ENCODE measurements at regions not wholly inside any gene's neighbourhood (a gene's known extent, or its start where the extent isn't known, plus 50 kb on each side); places are given as distances from the start of the nearest gene placed in this dataset.

GRCh38 chr4:31422006-31422405 is 701.8 kb downstream of the PCDH7 start:
- Histone ChIP-seq H3K27me3 (ENCODE audit: control insufficient read depth in 1 of 2, insufficient read depth in 2 of 2, low read length in 2 of 2) (no peaks in the 10 kb centered on the region), H3K9me3 (ENCODE audit: control insufficient read depth in 2 of 2, insufficient read depth in 1 of 2, low read depth in 1 of 2, low read length in 1 of 2) (no peaks in the 10 kb centered on the region), H3K36me3 (ENCODE audit: control insufficient read depth in 2 of 2, insufficient read depth in 2 of 2, low read length in 1 of 2) (no peaks in the 10 kb centered on the region), H3K4me1 (ENCODE audit: control insufficient read depth in 2 of 2, insufficient read depth in 2 of 2, low read length in 1 of 2) (no peaks in the 10 kb centered on the region), H3K4me3 (ENCODE audit: low read depth in 1 of 2, low read length in 2 of 2) (no peak overlapping the region), H3K27ac (ENCODE audit: low read depth in 2 of 2, low read length in 1 of 2) (no peak overlapping the region)
- WGBS, 2 donors = 81 to 86% methylated on average over 2 of the region's 2 CpGs

- Histone ChIP-seq H3K27me3 (ENCODE audit: control insufficient read depth in 1 of 2, insufficient read depth in 2 of 2, low read length in 2 of 2) (no peaks in the 10 kb centered on the region), H3K4me3 (ENCODE audit: low read depth in 1 of 2, low read length in 2 of 2) (no peak overlapping the region), H3K4me1 (ENCODE audit: control insufficient read depth in 2 of 2, insufficient read depth in 2 of 2, low read length in 1 of 2) (no peaks in the 10 kb centered on the region), H3K27ac (ENCODE audit: low read depth in 2 of 2, low read length in 1 of 2) (no peak overlapping the region), H3K9me3 (ENCODE audit: control insufficient read depth in 2 of 2, insufficient read depth in 1 of 2, low read depth in 1 of 2, low read length in 1 of 2) (no peaks in the 10 kb centered on the region), H3K36me3 (ENCODE audit: control insufficient read depth in 2 of 2, insufficient read depth in 2 of 2, low read length in 1 of 2) (no peaks in the 10 kb centered on the region)
- 62 to 72% methylated on average over 3 of the region's 3 CpGs for WGBS, 2 donors
Measured at GRCh38 chr4:31427691-31428090, 707.5 kb downstream of the PCDH7 start.

GRCh38 chr4:31442236-31442635 is 722.1 kb downstream of the PCDH7 start:
- WGBS, 2 donors = 85 to 92% methylated on average over 11 of the region's 11 CpGs

GRCh38 chr4:31445526-31445925 is 725.4 kb downstream of the PCDH7 start:
- no peaks in the 10 kb centered on the region for H3K4me1 ChIP-seq (ENCODE audit: control insufficient read depth in 2 of 2, insufficient read depth in 2 of 2, low read length in 1 of 2)
- H3K27me3 ChIP-seq (ENCODE audit: control insufficient read depth in 1 of 2, insufficient read depth in 2 of 2, low read length in 2 of 2) = no peaks in the 10 kb centered on the region
- H3K4me3 ChIP-seq (ENCODE audit: low read depth in 1 of 2, low read length in 2 of 2) = no peak overlapping the region
- no peaks in the 10 kb centered on the region for H3K9me3 ChIP-seq (ENCODE audit: control insufficient read depth in 2 of 2, insufficient read depth in 1 of 2, low read depth in 1 of 2, low read length in 1 of 2)
- WGBS, 2 donors = 91 to 92% methylated on average over 3 of the region's 3 CpGs
- H3K27ac ChIP-seq (ENCODE audit: low read depth in 2 of 2, low read length in 1 of 2) = no peak overlapping the region
- H3K36me3 ChIP-seq (ENCODE audit: control insufficient read depth in 2 of 2, insufficient read depth in 2 of 2, low read length in 1 of 2) = no peaks in the 10 kb centered on the region

More at GRCh38 chr4:31442236-31442635, 722.1 kb downstream of the PCDH7 start:
- H3K27ac ChIP-seq (ENCODE audit: low read depth in 2 of 2, low read length in 1 of 2) = no peak overlapping the region
- H3K4me1 ChIP-seq (ENCODE audit: control insufficient read depth in 2 of 2, insufficient read depth in 2 of 2, low read length in 1 of 2) = no peaks in the 10 kb centered on the region
- H3K9me3 ChIP-seq (ENCODE audit: control insufficient read depth in 2 of 2, insufficient read depth in 1 of 2, low read depth in 1 of 2, low read length in 1 of 2) = no peaks in the 10 kb centered on the region
- no peaks in the 10 kb centered on the region for H3K36me3 ChIP-seq (ENCODE audit: control insufficient read depth in 2 of 2, insufficient read depth in 2 of 2, low read length in 1 of 2)
- no peak overlapping the region for H3K4me3 ChIP-seq (ENCODE audit: low read depth in 1 of 2, low read length in 2 of 2)
- no peaks in the 10 kb centered on the region for H3K27me3 ChIP-seq (ENCODE audit: control insufficient read depth in 1 of 2, insufficient read depth in 2 of 2, low read length in 2 of 2)

- Histone ChIP-seq H3K9me3 (ENCODE audit: control insufficient read depth in 2 of 2, insufficient read depth in 1 of 2, low read depth in 1 of 2, low read length in 1 of 2) (no peaks in the 10 kb centered on the region), H3K27me3 (ENCODE audit: control insufficient read depth in 1 of 2, insufficient read depth in 2 of 2, low read length in 2 of 2) (no peaks in the 10 kb centered on the region), H3K36me3 (ENCODE audit: control insufficient read depth in 2 of 2, insufficient read depth in 2 of 2, low read length in 1 of 2) (no peaks in the 10 kb centered on the region), H3K4me1 (ENCODE audit: control insufficient read depth in 2 of 2, insufficient read depth in 2 of 2, low read length in 1 of 2) (no peaks in the 10 kb centered on the region), H3K27ac (ENCODE audit: low read depth in 2 of 2, low read length in 1 of 2) (no peak overlapping the region), H3K4me3 (ENCODE audit: low read depth in 1 of 2, low read length in 2 of 2) (no peak overlapping the region)
Measured at GRCh38 chr4:31455612-31456011, 735.4 kb downstream of the PCDH7 start.

GRCh38 chr4:31458813-31459212 is 738.6 kb downstream of the PCDH7 start:
- Histone ChIP-seq H3K4me3 (ENCODE audit: low read depth in 1 of 2, low read length in 2 of 2) (no peak overlapping the region), H3K4me1 (ENCODE audit: control insufficient read depth in 2 of 2, insufficient read depth in 2 of 2, low read length in 1 of 2) (no peaks in the 10 kb centered on the region)
- WGBS, 2 donors = 42 to 59% methylated on average over 4 of the region's 4 CpGs

GRCh38 chr4:31461421-31461820 is 741.3 kb downstream of the PCDH7 start:
- Histone ChIP-seq H3K36me3 (ENCODE audit: control insufficient read depth in 2 of 2, insufficient read depth in 2 of 2, low read length in 1 of 2) (no peaks in the 10 kb centered on the region), H3K4me3 (ENCODE audit: low read depth in 1 of 2, low read length in 2 of 2) (no peak overlapping the region), H3K4me1 (ENCODE audit: control insufficient read depth in 2 of 2, insufficient read depth in 2 of 2, low read length in 1 of 2) (no peaks in the 10 kb centered on the region), H3K27ac (ENCODE audit: low read depth in 2 of 2, low read length in 1 of 2) (no peak overlapping the region), H3K9me3 (ENCODE audit: control insufficient read depth in 2 of 2, insufficient read depth in 1 of 2, low read depth in 1 of 2, low read length in 1 of 2) (no peaks in the 10 kb centered on the region), H3K27me3 (ENCODE audit: control insufficient read depth in 1 of 2, insufficient read depth in 2 of 2, low read length in 2 of 2) (no peaks in the 10 kb centered on the region)
- WGBS, 2 donors = 54 to 71% methylated on average over 5 of the region's 5 CpGs

More at GRCh38 chr4:31458813-31459212, 738.6 kb downstream of the PCDH7 start:
- Histone ChIP-seq H3K27me3 (ENCODE audit: control insufficient read depth in 1 of 2, insufficient read depth in 2 of 2, low read length in 2 of 2) (no peaks in the 10 kb centered on the region), H3K36me3 (ENCODE audit: control insufficient read depth in 2 of 2, insufficient read depth in 2 of 2, low read length in 1 of 2) (no peaks in the 10 kb centered on the region), H3K27ac (ENCODE audit: low read depth in 2 of 2, low read length in 1 of 2) (no peak overlapping the region), H3K9me3 (ENCODE audit: control insufficient read depth in 2 of 2, insufficient read depth in 1 of 2, low read depth in 1 of 2, low read length in 1 of 2) (no peaks in the 10 kb centered on the region)

GRCh38 chr4:31467781-31468180 is 747.6 kb downstream of the PCDH7 start:
- no peaks in the 10 kb centered on the region for H3K4me1 ChIP-seq (ENCODE audit: control insufficient read depth in 2 of 2, insufficient read depth in 2 of 2, low read length in 1 of 2)
- H3K36me3 ChIP-seq (ENCODE audit: control insufficient read depth in 2 of 2, insufficient read depth in 2 of 2, low read length in 1 of 2) = no peaks in the 10 kb centered on the region
- no peak overlapping the region for H3K4me3 ChIP-seq (ENCODE audit: low read depth in 1 of 2, low read length in 2 of 2)
- 56 to 60% methylated on average over 3 of the region's 3 CpGs for WGBS, 2 donors
- H3K27me3 ChIP-seq (ENCODE audit: control insufficient read depth in 1 of 2, insufficient read depth in 2 of 2, low read length in 2 of 2) = no peaks in the 10 kb centered on the region
- H3K27ac ChIP-seq (ENCODE audit: low read depth in 2 of 2, low read length in 1 of 2) = no peak overlapping the region
- H3K9me3 ChIP-seq (ENCODE audit: control insufficient read depth in 2 of 2, insufficient read depth in 1 of 2, low read depth in 1 of 2, low read length in 1 of 2) = no peaks in the 10 kb centered on the region

- Histone ChIP-seq H3K4me3 (ENCODE audit: low read depth in 1 of 2, low read length in 2 of 2) (no peak overlapping the region), H3K9me3 (ENCODE audit: control insufficient read depth in 2 of 2, insufficient read depth in 1 of 2, low read depth in 1 of 2, low read length in 1 of 2) (peaks cover 0 to 3% of the 10 kb centered on the region in 2 donors), H3K4me1 (ENCODE audit: control insufficient read depth in 2 of 2, insufficient read depth in 2 of 2, low read length in 1 of 2) (no peaks in the 10 kb centered on the region), H3K27ac (ENCODE audit: low read depth in 2 of 2, low read length in 1 of 2) (no peak overlapping the region), H3K27me3 (ENCODE audit: control insufficient read depth in 1 of 2, insufficient read depth in 2 of 2, low read length in 2 of 2) (no peaks in the 10 kb centered on the region), H3K36me3 (ENCODE audit: control insufficient read depth in 2 of 2, insufficient read depth in 2 of 2, low read length in 1 of 2) (no peaks in the 10 kb centered on the region)
- 71 to 73% methylated on average over 1 of the region's 1 CpG for WGBS, 2 donors
Measured at GRCh38 chr4:31474221-31474620, 754.1 kb downstream of the PCDH7 start.

GRCh38 chr4:31482691-31483090 is 762.5 kb downstream of the PCDH7 start:
- H3K4me1 ChIP-seq (ENCODE audit: control insufficient read depth in 2 of 2, insufficient read depth in 2 of 2, low read length in 1 of 2) = no peaks in the 10 kb centered on the region
- no peaks in the 10 kb centered on the region for H3K27me3 ChIP-seq (ENCODE audit: control insufficient read depth in 1 of 2, insufficient read depth in 2 of 2, low read length in 2 of 2)
- H3K27ac ChIP-seq (ENCODE audit: low read depth in 2 of 2, low read length in 1 of 2) = no peak overlapping the region
- H3K4me3 ChIP-seq (ENCODE audit: low read depth in 1 of 2, low read length in 2 of 2) = no peak overlapping the region
- H3K9me3 ChIP-seq (ENCODE audit: control insufficient read depth in 2 of 2, insufficient read depth in 1 of 2, low read depth in 1 of 2, low read length in 1 of 2) = no peaks in the 10 kb centered on the region
- H3K36me3 ChIP-seq (ENCODE audit: control insufficient read depth in 2 of 2, insufficient read depth in 2 of 2, low read length in 1 of 2) = no peaks in the 10 kb centered on the region
- WGBS, 2 donors = 85 to 89% methylated on average over 1 of the region's 1 CpG

Measured in esophagus (tissue), 2 donors.